HepG2 (cell line): ENCODE measurements at regions not wholly inside any gene's neighbourhood (a gene's known extent, or its start where the extent isn't known, plus 50 kb on each side); places are given as distances from the start of the nearest gene placed in this dataset.

Experiments used
- ATF7-NPFF ChIP-seq: sonication (generic); formaldehyde crosslinking; IDR thresholded peaks from 2 replicates; pipeline ENCODE4 v1.8.1; 2023; ENCODE audit warnings: mild to moderate bottlenecking, low read depth, missing genetic modification reagents, moderate library complexity
- HNRNPH1 ChIP-seq: fragments of 200-400 bp; formaldehyde crosslinking; optimal IDR thresholded peaks from 2 replicates; pipeline ENCODE3; 2017; ENCODE audit warnings: mild to moderate bottlenecking, low read depth, low read length
- HNRNPL ChIP-seq: fragments of 200-400 bp; formaldehyde crosslinking; IDR thresholded peaks from 2 replicates; pipeline ENCODE4 v1.6.1; 2017; ENCODE audit warnings: mild to moderate bottlenecking, low read depth, low read length
- KLF11 ChIP-seq: IDR thresholded peaks from 2 replicates; pipeline ENCODE4 v1.6.1; 2016; ENCODE audit warnings: missing compliant biosample characterization
- KMT2A ChIP-seq: sonication (generic); formaldehyde crosslinking; IDR thresholded peaks from 2 replicates; pipeline ENCODE4 v1.4.0; 2020; ENCODE audit warnings: missing genetic modification reagents
- MXD4 ChIP-seq: IDR thresholded peaks from 2 replicates; pipeline ENCODE4 v1.6.1; 2016; ENCODE audit warnings: mild to moderate bottlenecking, missing biosample characterization, missing genetic modification reagents
- MYC ChIP-seq: sonication (generic); formaldehyde crosslinking; IDR thresholded peaks from 2 replicates; pipeline ENCODE4 v1.9.0; 2021; ENCODE audit warnings: missing genetic modification reagents, borderline replicate concordance
- PCBP1 ChIP-seq: fragments of 200-400 bp; formaldehyde crosslinking; IDR thresholded peaks from 2 replicates; pipeline ENCODE4 v1.6.1; 2017; ENCODE audit warnings: mild to moderate bottlenecking, low read depth, low read length, borderline replicate concordance
- SOX6 ChIP-seq, 2 experiments: fragments of 450-650 bp in 1 of 2; sonication (generic) in 1 of 2; formaldehyde crosslinking in 1 of 2; IDR thresholded peaks; 2 replicates each; pipeline versions ENCODE4 v1.4.0 to v1.6.1; 2017 to 2020; ENCODE audit warnings: antibody characterized with exemption in 1 of 2, mild to moderate bottlenecking in 1 of 2, missing genetic modification reagents in 1 of 2
- ZNF224 ChIP-seq: sonication (generic); formaldehyde crosslinking; IDR thresholded peaks from 2 replicates; pipeline ENCODE4 v1.5.0; 2020; ENCODE audit warnings: mild to moderate bottlenecking, missing genetic modification reagents
- ZNF292 ChIP-seq: sonication (generic); formaldehyde crosslinking; IDR thresholded peaks from 2 replicates; pipeline ENCODE4 v1.8.1; 2022; ENCODE audit warnings: mild to moderate bottlenecking, low read depth, missing genetic modification reagents, borderline replicate concordance
- ZNF33A ChIP-seq: sonication (generic); formaldehyde crosslinking; IDR thresholded peaks from 2 replicates; pipeline ENCODE4 v1.5.1; 2020; ENCODE audit warnings: missing genetic modification reagents, mild to moderate bottlenecking, moderate library complexity, borderline replicate concordance
- ZNF382 ChIP-seq: sonication (generic); formaldehyde crosslinking; IDR thresholded peaks from 2 replicates; pipeline ENCODE4 v1.5.0; 2020; ENCODE audit warnings: missing genetic modification reagents, mild to moderate bottlenecking, borderline replicate concordance
- ZNF570 ChIP-seq: sonication (generic); formaldehyde crosslinking; IDR thresholded peaks from 2 replicates; pipeline ENCODE4 v1.4.0; 2020; ENCODE audit warnings: mild to moderate bottlenecking, missing genetic modification reagents, borderline replicate concordance
- ZNF572 ChIP-seq: sonication (generic); formaldehyde crosslinking; IDR thresholded peaks from 2 replicates; pipeline ENCODE4 v1.5.1; 2020; ENCODE audit warnings: mild to moderate bottlenecking, missing genetic modification reagents
- ZNF792 ChIP-seq: IDR thresholded peaks from 2 replicates; pipeline ENCODE4 v1.6.1; 2016
- ZNF879 ChIP-seq: sonication (generic); formaldehyde crosslinking; IDR thresholded peaks from 2 replicates; pipeline ENCODE4 v1.8.1; 2023; ENCODE audit warnings: missing genetic modification reagents
- ZNF891 ChIP-seq: sonication (generic); formaldehyde crosslinking; IDR thresholded peaks from 2 replicates; pipeline ENCODE4 v1.5.0; 2020; ENCODE audit warnings: mild to moderate bottlenecking, missing genetic modification reagents
- TF ChIP-seq, protein P1 (sequence below): IDR thresholded peaks from 2 replicates; pipeline ENCODE4 v1.6.1; 2016
- TF ChIP-seq, protein P2 (sequence below): sonication (generic); formaldehyde crosslinking; IDR thresholded peaks from 2 replicates; pipeline ENCODE4 v1.5.0; 2020; ENCODE audit warnings: mild to moderate bottlenecking, missing genetic modification reagents
- TF ChIP-seq, protein P3 (sequence below): sonication (generic); formaldehyde crosslinking; IDR thresholded peaks from 2 replicates; pipeline ENCODE4 v1.9.0; 2022; ENCODE audit warnings: low read depth, missing genetic modification reagents
- TF ChIP-seq, protein P4 (sequence below): sonication (generic); formaldehyde crosslinking; IDR thresholded peaks from 2 replicates; pipeline ENCODE4 v1.5.1; 2020; ENCODE audit warnings: missing genetic modification reagents, mild to moderate bottlenecking, borderline replicate concordance

DNA sequence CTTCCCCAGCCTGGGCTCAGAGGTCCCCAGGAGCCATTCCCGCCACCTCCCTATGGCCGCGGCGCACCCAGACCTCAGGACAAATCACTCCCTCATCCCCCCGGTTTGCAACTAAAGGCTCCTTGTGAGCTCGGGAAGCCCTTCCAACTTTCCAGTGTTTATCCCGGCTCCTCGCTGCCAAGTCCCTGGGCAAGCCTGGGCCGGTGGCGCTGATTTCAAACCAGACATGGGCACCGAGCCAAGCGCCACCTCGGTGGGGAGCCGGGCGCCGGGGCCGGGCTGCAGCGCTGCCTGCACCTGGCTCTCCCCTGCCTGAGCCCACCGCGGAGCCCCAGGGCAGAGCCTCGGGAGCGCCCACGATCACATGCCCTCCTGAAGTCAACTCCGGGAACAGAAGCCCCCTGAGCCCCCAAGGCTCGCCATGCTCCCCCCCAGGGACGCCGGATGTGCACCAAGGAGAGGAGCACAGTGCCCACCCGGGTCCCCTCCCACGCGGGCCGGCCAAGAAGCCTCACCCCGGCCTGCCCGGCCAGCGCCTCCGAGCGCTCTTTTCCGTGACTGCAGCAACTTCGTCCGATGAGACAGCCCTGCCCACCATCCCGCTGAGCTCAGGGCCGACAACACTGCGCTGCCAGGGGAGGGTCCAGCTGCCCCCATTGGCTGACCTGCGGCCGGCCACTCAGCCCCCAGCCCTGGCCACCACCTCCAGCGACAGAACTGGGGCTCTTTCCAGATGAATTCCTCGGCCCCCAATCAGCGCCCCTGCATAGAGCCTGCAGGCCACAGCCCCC, 50.0 kb downstream of the NCOR2 start (continued):
- TF ChIP-seq, protein P1, sequence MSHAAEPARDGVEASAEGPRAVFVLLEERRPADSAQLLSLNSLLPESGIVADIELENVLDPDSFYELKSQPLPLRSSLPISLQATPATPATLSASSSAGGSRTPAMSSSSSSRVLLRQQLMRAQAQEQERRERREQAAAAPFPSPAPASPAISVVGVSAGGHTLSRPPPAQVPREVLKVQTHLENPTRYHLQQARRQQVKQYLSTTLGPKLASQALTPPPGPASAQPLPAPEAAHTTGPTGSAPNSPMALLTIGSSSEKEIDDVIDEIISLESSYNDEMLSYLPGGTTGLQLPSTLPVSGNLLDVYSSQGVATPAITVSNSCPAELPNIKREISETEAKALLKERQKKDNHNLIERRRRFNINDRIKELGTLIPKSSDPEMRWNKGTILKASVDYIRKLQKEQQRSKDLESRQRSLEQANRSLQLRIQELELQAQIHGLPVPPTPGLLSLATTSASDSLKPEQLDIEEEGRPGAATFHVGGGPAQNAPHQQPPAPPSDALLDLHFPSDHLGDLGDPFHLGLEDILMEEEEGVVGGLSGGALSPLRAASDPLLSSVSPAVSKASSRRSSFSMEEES: no peak
- no peak for TF ChIP-seq ZNF891 (CRISPR knock-in tag)
- TF ChIP-seq ZNF33A (CRISPR knock-in tag): no peak
- TF ChIP-seq, protein P2, sequence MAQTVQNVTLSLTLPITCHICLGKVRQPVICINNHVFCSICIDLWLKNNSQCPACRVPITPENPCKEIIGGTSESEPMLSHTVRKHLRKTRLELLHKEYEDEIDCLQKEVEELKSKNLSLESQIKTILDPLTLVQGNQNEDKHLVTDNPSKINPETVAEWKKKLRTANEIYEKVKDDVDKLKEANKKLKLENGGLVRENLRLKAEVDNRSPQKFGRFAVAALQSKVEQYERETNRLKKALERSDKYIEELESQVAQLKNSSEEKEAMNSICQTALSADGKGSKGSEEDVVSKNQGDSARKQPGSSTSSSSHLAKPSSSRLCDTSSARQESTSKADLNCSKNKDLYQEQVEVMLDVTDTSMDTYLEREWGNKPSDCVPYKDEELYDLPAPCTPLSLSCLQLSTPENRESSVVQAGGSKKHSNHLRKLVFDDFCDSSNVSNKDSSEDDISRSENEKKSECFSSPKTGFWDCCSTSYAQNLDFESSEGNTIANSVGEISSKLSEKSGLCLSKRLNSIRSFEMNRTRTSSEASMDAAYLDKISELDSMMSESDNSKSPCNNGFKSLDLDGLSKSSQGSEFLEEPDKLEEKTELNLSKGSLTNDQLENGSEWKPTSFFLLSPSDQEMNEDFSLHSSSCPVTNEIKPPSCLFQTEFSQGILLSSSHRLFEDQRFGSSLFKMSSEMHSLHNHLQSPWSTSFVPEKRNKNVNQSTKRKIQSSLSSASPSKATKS (CRISPR knock-in tag): no peak
- 0 out of 2 replicates have a peak, but pooled peaks have one; percentile 32 for TF ChIP-seq MYC
- no peak for TF ChIP-seq SOX6 (IDR thresholded peaks at IDR 0.05)
- peak; percentile 31; the same call in 1 of the 2 replicates for TF ChIP-seq SOX6 (CRISPR knock-in tag; IDR thresholded peaks at IDR 0.05)
- TF ChIP-seq ATF7-NPFF (CRISPR knock-in tag): 0 out of 2 replicates have a peak, but pooled peaks have one; percentile 54
- no peak for TF ChIP-seq ZNF224 (CRISPR knock-in tag)
- 0 out of 2 replicates have a peak, but pooled peaks have one; percentile 7 for TF ChIP-seq ZNF292 (CRISPR knock-in tag)
- TF ChIP-seq, protein P3, sequence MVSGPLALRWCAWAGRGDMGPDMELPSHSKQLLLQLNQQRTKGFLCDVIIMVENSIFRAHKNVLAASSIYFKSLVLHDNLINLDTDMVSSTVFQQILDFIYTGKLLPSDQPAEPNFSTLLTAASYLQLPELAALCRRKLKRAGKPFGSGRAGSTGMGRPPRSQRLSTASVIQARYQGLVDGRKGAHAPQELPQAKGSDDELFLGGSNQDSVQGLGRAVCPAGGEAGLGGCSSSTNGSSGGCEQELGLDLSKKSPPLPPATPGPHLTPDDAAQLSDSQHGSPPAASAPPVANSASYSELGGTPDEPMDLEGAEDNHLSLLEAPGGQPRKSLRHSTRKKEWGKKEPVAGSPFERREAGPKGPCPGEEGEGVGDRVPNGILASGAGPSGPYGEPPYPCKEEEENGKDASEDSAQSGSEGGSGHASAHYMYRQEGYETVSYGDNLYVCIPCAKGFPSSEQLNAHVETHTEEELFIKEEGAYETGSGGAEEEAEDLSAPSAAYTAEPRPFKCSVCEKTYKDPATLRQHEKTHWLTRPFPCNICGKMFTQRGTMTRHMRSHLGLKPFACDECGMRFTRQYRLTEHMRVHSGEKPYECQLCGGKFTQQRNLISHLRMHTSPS (CRISPR knock-in tag): no peak
- TF ChIP-seq HNRNPH1: no peak
- TF ChIP-seq PCBP1: 0 out of 2 replicates have a peak, but pooled peaks have one; percentile 34
- no peak for TF ChIP-seq ZNF570 (CRISPR knock-in tag)
- no peak for TF ChIP-seq KLF11 (CRISPR knock-in tag)
- TF ChIP-seq ZNF382 (CRISPR knock-in tag): no peak
- 0 out of 2 replicates have a peak, but pooled peaks have one; percentile 17 for TF ChIP-seq ZNF792 (CRISPR knock-in tag)
- TF ChIP-seq ZNF879 (CRISPR knock-in tag): no peak
- no peak for TF ChIP-seq MXD4 (CRISPR knock-in tag)
- TF ChIP-seq ZNF572 (CRISPR knock-in tag): 0 out of 2 replicates have a peak, but pooled peaks have one; percentile 47
- TF ChIP-seq HNRNPL: 0 out of 2 replicates have a peak, but pooled peaks have one; percentile 18
- peak; percentile 70; the same call in 1 of the 2 replicates for TF ChIP-seq KMT2A
- TF ChIP-seq, protein P4, sequence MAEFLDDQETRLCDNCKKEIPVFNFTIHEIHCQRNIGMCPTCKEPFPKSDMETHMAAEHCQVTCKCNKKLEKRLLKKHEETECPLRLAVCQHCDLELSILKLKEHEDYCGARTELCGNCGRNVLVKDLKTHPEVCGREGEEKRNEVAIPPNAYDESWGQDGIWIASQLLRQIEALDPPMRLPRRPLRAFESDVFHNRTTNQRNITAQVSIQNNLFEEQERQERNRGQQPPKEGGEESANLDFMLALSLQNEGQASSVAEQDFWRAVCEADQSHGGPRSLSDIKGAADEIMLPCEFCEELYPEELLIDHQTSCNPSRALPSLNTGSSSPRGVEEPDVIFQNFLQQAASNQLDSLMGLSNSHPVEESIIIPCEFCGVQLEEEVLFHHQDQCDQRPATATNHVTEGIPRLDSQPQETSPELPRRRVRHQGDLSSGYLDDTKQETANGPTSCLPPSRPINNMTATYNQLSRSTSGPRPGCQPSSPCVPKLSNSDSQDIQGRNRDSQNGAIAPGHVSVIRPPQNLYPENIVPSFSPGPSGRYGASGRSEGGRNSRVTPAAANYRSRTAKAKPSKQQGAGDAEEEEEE (CRISPR knock-in tag): no peak
